H9 (cell line): ENCODE measurements at regions not wholly inside any gene's neighbourhood (a gene's known extent, or its start where the extent isn't known, plus 50 kb on each side); places are given as distances from the start of the nearest gene placed in this dataset.

Source experiments
- DNase-seq: peaks from one replicate; pipeline ENCODE4 v3.0.0-alpha.2; 2017
- H2AFZ ChIP-seq: one replicate; pipeline ENCODE4 v1.6.1; 2013; ENCODE audit warnings: mild to moderate bottlenecking, low read length, control low read depth, moderate library complexity
- H2AK5ac ChIP-seq: 2 replicates; pipeline ENCODE4 v1.6.1; 2013; ENCODE audit warnings: low read length, control low read depth, mixed read lengths; ENCODE audit not compliant: insufficient read length
- H2BK120ac ChIP-seq: one replicate; pipeline ENCODE4 v1.6.1; 2013; ENCODE audit warnings: low read depth, mild to moderate bottlenecking, low read length, control low read depth, inconsistent platforms; ENCODE audit not compliant: poor library complexity, severe bottlenecking
- H2BK12ac ChIP-seq: 2 replicates; pipeline ENCODE4 v1.6.1; 2013; ENCODE audit warnings: low read length, control low read depth, mixed read lengths, low read depth; ENCODE audit not compliant: insufficient read length
- H2BK15ac ChIP-seq: 2 replicates; pipeline ENCODE4 v1.6.1; 2013; ENCODE audit warnings: low read depth, low read length, control low read depth
- H2BK20ac ChIP-seq: one replicate; pipeline ENCODE4 v1.6.1; 2013; ENCODE audit warnings: low read depth, mild to moderate bottlenecking, low read length, control low read depth, inconsistent platforms; ENCODE audit not compliant: poor library complexity, severe bottlenecking
- H2BK5ac ChIP-seq: 2 replicates; pipeline ENCODE4 v1.6.1; 2013; ENCODE audit warnings: low read length, control low read depth, mixed read lengths; ENCODE audit not compliant: insufficient read length
- H3K14ac ChIP-seq: 2 replicates; pipeline ENCODE4 v1.6.1; 2013; ENCODE audit warnings: low read length, control low read depth; ENCODE audit not compliant: insufficient read depth
- H3K18ac ChIP-seq: 2 replicates; pipeline ENCODE4 v1.6.1; 2013; ENCODE audit warnings: low read depth, mild to moderate bottlenecking, mixed read lengths, low read length, control low read depth; ENCODE audit not compliant: insufficient read length
- H3K23ac ChIP-seq: 2 replicates; pipeline ENCODE4 v1.6.1; 2013; ENCODE audit warnings: low read length, control low read depth, mixed read lengths, low read depth; ENCODE audit not compliant: insufficient read length
- H3K23me2 ChIP-seq: 2 replicates; pipeline ENCODE4 v1.6.1; 2013; ENCODE audit warnings: low read depth, mild to moderate bottlenecking, mixed read lengths, low read length, control low read depth; ENCODE audit not compliant: insufficient read length, poor library complexity, severe bottlenecking
- H3K27ac ChIP-seq: 2 replicates; pipeline ENCODE4 v1.5.1; 2013; ENCODE audit warnings: low read length, control low read depth, mixed read lengths, low read depth; ENCODE audit not compliant: insufficient read length
- H3K27me3 ChIP-seq: 2 replicates; pipeline ENCODE4 v1.6.1; 2013; ENCODE audit warnings: low read length, control low read depth, inconsistent platforms; ENCODE audit not compliant: insufficient read depth
- H3K4ac ChIP-seq: 2 replicates; pipeline ENCODE4 v1.6.1; 2013; ENCODE audit warnings: low read depth, mild to moderate bottlenecking, control low read depth, inconsistent platforms, low read length, moderate library complexity
- H3K4me1 ChIP-seq: 2 replicates; pipeline ENCODE4 v1.6.1; 2013; ENCODE audit warnings: low read length, control low read depth, inconsistent platforms; ENCODE audit not compliant: insufficient read depth
- H3K4me2 ChIP-seq: 2 replicates; pipeline ENCODE4 v1.6.1; 2013; ENCODE audit warnings: low read length, control low read depth, mixed read lengths; ENCODE audit not compliant: insufficient read length, insufficient read depth
- H3K56ac ChIP-seq: 2 replicates; pipeline ENCODE4 v1.6.1; 2013; ENCODE audit warnings: low read depth, mild to moderate bottlenecking, mixed read lengths, low read length, control low read depth; ENCODE audit not compliant: insufficient read length
- H3K79me1 ChIP-seq: 2 replicates; pipeline ENCODE4 v1.6.1; 2013; ENCODE audit warnings: low read depth, mild to moderate bottlenecking, moderate library complexity, low read length, control low read depth, inconsistent platforms; ENCODE audit not compliant: insufficient read depth, poor library complexity, severe bottlenecking
- H3K79me2 ChIP-seq: 2 replicates; pipeline ENCODE4 v1.6.1; 2013; ENCODE audit warnings: low read length, control low read depth, inconsistent platforms; ENCODE audit not compliant: insufficient read depth
- H3K9ac ChIP-seq: 2 replicates; pipeline ENCODE4 v1.6.1; 2013; ENCODE audit warnings: low read length, control low read depth, mixed read lengths; ENCODE audit not compliant: insufficient read length; ENCODE audit errors: extremely low read depth
- H3K9me3 ChIP-seq: one replicate; pipeline ENCODE4 v1.6.1; 2013; ENCODE audit warnings: low read depth, low read length, inconsistent platforms; ENCODE audit not compliant: control insufficient read depth
- H3T11ph ChIP-seq: one replicate; pipeline ENCODE4 v1.6.1; 2013; ENCODE audit warnings: mild to moderate bottlenecking, low read length, control low read depth, inconsistent platforms
- H4K20me1 ChIP-seq: one replicate; pipeline ENCODE4 v1.6.1; 2013; ENCODE audit not compliant: control insufficient read depth, insufficient read length, insufficient read depth
- H4K5ac ChIP-seq: 2 replicates; pipeline ENCODE4 v1.6.1; 2013; ENCODE audit warnings: low read depth, mild to moderate bottlenecking, mixed read lengths, low read length, control low read depth; ENCODE audit not compliant: insufficient read length
- H4K8ac ChIP-seq: replicated peaks from 2 replicates; pipeline ENCODE4 v1.6.1; 2013; ENCODE audit warnings: low read length, control low read depth, mixed read lengths, low read depth; ENCODE audit not compliant: insufficient read length
- H4K91ac ChIP-seq: 2 replicates; pipeline ENCODE4 v1.6.1; 2013; ENCODE audit warnings: low read depth, mild to moderate bottlenecking, moderate library complexity, mixed read lengths, low read length, control low read depth; ENCODE audit not compliant: insufficient read length
- H3K27ac Mint-ChIP-seq, 3 experiments: 2 replicates in 2 of 3; 3 replicates in 1 of 3; pipeline ENCODE4 v1.8.0; 2020 to 2021; ENCODE audit warnings: mixed read lengths in 3 of 3, mild to moderate bottlenecking in 1 of 3, moderate library complexity in 1 of 3
- H3K27me3 Mint-ChIP-seq: 2 replicates; pipeline ENCODE4 v1.8.0; 2021; ENCODE audit warnings: low read depth, mild to moderate bottlenecking, moderate library complexity, mixed read lengths
- H3K36me3 Mint-ChIP-seq, 3 experiments: 2 replicates in 2 of 3; 3 replicates in 1 of 3; pipeline ENCODE4 v1.8.0; 2020 to 2021; ENCODE audit warnings: low read depth in 3 of 3, mixed read lengths in 3 of 3; ENCODE audit not compliant: insufficient read depth in 1 of 3
- H3K4me1 Mint-ChIP-seq, 2 experiments: 2 replicates each; pipeline ENCODE4 v1.8.0; 2020; ENCODE audit warnings: mixed read lengths in 2 of 2
- H3K4me3 Mint-ChIP-seq, 2 experiments: 2 replicates in 1 of 2; 3 replicates in 1 of 2; pipeline ENCODE4 v1.8.0; 2020 to 2021; ENCODE audit warnings: mild to moderate bottlenecking in 2 of 2, mixed read lengths in 2 of 2, moderate library complexity in 1 of 2
- H3K9me3 Mint-ChIP-seq, 2 experiments: 2 replicates in 1 of 2; 3 replicates in 1 of 2; pipeline ENCODE4 v1.8.0; 2020; ENCODE audit warnings: mild to moderate bottlenecking in 2 of 2, mixed read lengths in 2 of 2, moderate library complexity in 1 of 2
- CTCF ChIP-seq: fragments of 200-600 bp; sonication (generic); conservative IDR thresholded peaks from 3 replicates; pipeline ENCODE4 v1.8.0; 2021; ENCODE audit warnings: antibody characterized with exemption, mild to moderate bottlenecking
- whole genome bisulfite sequencing: extraction: QIAGEN DNeasy Blood & Tissue Kit; methylation state at CpG from one replicate; pipeline ENCODE4 v1.1.7; 2013; ENCODE audit warnings: missing lambda C conversion rate, low lambda C conversion rate, mixed read lengths; ENCODE audit not compliant: insufficient read length; ENCODE audit errors: extremely low coverage; 5-methylcytosine and 5-hydroxymethylcytosine counted together

DNA sequence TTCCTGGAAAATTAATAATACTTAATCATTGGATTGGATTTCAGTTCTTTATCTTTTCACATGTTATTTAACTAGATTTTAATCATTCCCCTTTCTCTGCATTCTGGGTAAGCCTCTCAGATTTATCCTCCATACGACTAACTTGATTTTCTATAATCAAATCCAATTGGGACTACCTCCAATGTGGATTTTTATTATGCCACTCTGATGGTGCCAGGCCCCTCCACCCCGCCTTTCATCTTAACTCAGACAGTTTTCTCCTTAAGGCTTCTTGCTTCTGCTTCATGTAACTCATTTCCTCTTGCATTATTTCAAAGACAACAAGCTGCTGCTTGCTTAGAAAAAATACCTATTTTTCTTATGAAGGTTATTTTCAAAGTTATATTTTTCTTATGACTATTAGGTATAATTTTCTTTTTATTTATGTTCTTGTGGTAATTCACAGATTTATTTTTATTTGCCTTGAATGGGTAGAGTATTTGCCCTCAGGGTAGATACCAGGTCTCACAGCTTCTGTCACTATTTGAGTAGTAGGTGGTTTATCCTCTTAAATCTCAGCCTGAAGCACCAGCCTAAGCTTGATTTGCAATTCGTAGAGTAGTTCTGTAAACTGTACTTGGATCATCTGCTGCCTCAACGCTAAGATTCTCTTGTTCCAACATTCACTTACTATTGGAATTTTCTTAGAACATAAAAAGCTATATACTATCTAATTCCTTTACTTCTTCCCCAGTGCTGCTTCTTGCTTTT, 659.0 kb upstream of the ARRDC3 start:
- no peak overlapping the region for H4K8ac ChIP-seq
- no peak overlapping the region for H3K4me2 ChIP-seq
- H3K27ac Mint-ChIP-seq = peak overlapping the region in 1 of 3 experiments; percentile 57; a peak in 1 of 7 replicates
- H3K4me1 Mint-ChIP-seq = peaks cover 5 to 6% of the 10 kb centered on the region in 2 experiments
- no peak overlapping the region for H3K56ac ChIP-seq
- H2AK5ac ChIP-seq = no peak overlapping the region
- no peak overlapping the region for H2BK120ac ChIP-seq
- H3K23ac ChIP-seq = no peak overlapping the region
- H3K27ac ChIP-seq = no peak overlapping the region
- H3K4ac ChIP-seq = no peak overlapping the region
- no peaks in the 10 kb centered on the region for H3K27me3 ChIP-seq
- H3T11ph ChIP-seq = no peak overlapping the region
- no peak overlapping the region for H2BK5ac ChIP-seq
- no peak overlapping the region for H2BK12ac ChIP-seq
- no peak for DNase-seq
- H3K27me3 Mint-ChIP-seq = no peaks in the 10 kb centered on the region
- no peak overlapping the region for H3K18ac ChIP-seq
- no CpG with 5 or more reads among the region's 4 CpGs for WGBS
- H4K5ac ChIP-seq = no peak overlapping the region
- no peaks in the 10 kb centered on the region for H3K4me1 ChIP-seq
- H3K23me2 ChIP-seq = no peaks in the 10 kb centered on the region
- no peak for TF ChIP-seq CTCF
- H2AFZ ChIP-seq = no peak overlapping the region
- H3K9me3 ChIP-seq = no peaks in the 10 kb centered on the region
- no peak overlapping the region for H2BK15ac ChIP-seq
- H3K9me3 Mint-ChIP-seq = no peaks in the 10 kb centered on the region
- no peaks in the 10 kb centered on the region for H4K20me1 ChIP-seq
- no peak overlapping the region for H4K91ac ChIP-seq
- no peak overlapping the region for H2BK20ac ChIP-seq
- no peaks in the 10 kb centered on the region for H3K79me2 ChIP-seq
- H3K9ac ChIP-seq = no peak overlapping the region
- H3K36me3 Mint-ChIP-seq = no peaks in the 10 kb centered on the region
- no peak overlapping the region for H3K14ac ChIP-seq
- H3K4me3 Mint-ChIP-seq = no peak overlapping the region
- H3K79me1 ChIP-seq = no peaks in the 10 kb centered on the region
